H1 (cell line): ENCODE measurements at regions not wholly inside any gene's neighbourhood (a gene's known extent, or its start where the extent isn't known, plus 50 kb on each side); places are given as distances from the start of the nearest gene placed in this dataset.

ENCODE experiments used
- CTCF ChIA-PET: fragments of 300-600 bp; sonication (Branson Sonifier 250); formaldehyde crosslinking; loops from one replicate; lab custom pipeline; 2021; ENCODE audit not compliant: partially characterized antibody; lab: Charles Lee
- POLR2A ChIA-PET: fragments of 300-600 bp; sonication (Branson Sonifier 250); formaldehyde crosslinking; loops from one replicate; lab custom pipeline; 2021; ENCODE audit warnings: inconsistent platforms; ENCODE audit not compliant: partially characterized antibody; lab: Charles Lee
- DNase-seq, 2 experiments: peaks; one replicate each; pipeline versions ENCODE4 v3.0.0 to v3.0.0-alpha.2; 2010 to 2022; ENCODE audit warnings: low spot score in 2 of 2, low read depth in 1 of 2, mixed read lengths in 1 of 2
- FAIRE-seq: peaks from 2 replicates; lab custom pipeline; 2011; peaks lifted over from hg19 to GRCh38; lab: Jason Lieb, UNC
- H2AFZ ChIP-seq: 2 replicates; pipeline ENCODE4 v1.8.1; 2012; ENCODE audit warnings: low read length, inconsistent platforms
- H2AK5ac ChIP-seq: 2 replicates; pipeline ENCODE4 v1.6.1; 2013; ENCODE audit warnings: low read depth, low read length
- H2BK120ac ChIP-seq: replicated peaks from 2 replicates; pipeline ENCODE3; 2013; ENCODE audit warnings: low read depth, low read length, inconsistent platforms
- H2BK12ac ChIP-seq: 2 replicates; pipeline ENCODE4 v1.6.1; 2013; ENCODE audit warnings: low read depth, low read length
- H2BK15ac ChIP-seq: 2 replicates; pipeline ENCODE4 v1.6.1; 2013; ENCODE audit warnings: low read length
- H2BK20ac ChIP-seq: 2 replicates; pipeline ENCODE4 v1.6.1; 2013; ENCODE audit warnings: low read length
- H2BK5ac ChIP-seq: 2 replicates; pipeline ENCODE4 v1.6.1; 2013; ENCODE audit warnings: low read depth, low read length
- H3K14ac ChIP-seq: 2 replicates; pipeline ENCODE4 v1.6.1; 2013; ENCODE audit warnings: inconsistent platforms; ENCODE audit not compliant: insufficient read length
- H3K18ac ChIP-seq: 2 replicates; pipeline ENCODE4 v1.6.1; 2013; ENCODE audit warnings: low read length; ENCODE audit errors: extremely low read depth
- H3K23ac ChIP-seq: 2 replicates; pipeline ENCODE4 v1.6.1; 2013; ENCODE audit warnings: inconsistent platforms; ENCODE audit not compliant: insufficient read length
- H3K23me2 ChIP-seq: 2 replicates; pipeline ENCODE4 v1.6.1; 2013; ENCODE audit warnings: low read depth, low read length
- H3K27ac ChIP-seq: 2 replicates; pipeline ENCODE4 v1.6.1; 2011; ENCODE audit warnings: low read depth, low read length, inconsistent platforms
- H3K27me3 ChIP-seq, 4 experiments: replicated peaks in 1 of 4; 1 replicate in 1 of 4; 2 replicates in 3 of 4; pipeline versions ENCODE4 v1.6.1 to v1.8.1; 2011 to 2013; ENCODE audit warnings: low read length in 3 of 4, mild to moderate bottlenecking in 3 of 4, inconsistent platforms in 2 of 4, mixed read lengths in 2 of 4, moderate library complexity in 1 of 4; ENCODE audit not compliant: control insufficient read depth in 3 of 4, insufficient read depth in 3 of 4; ENCODE audit errors: extremely low read depth in 1 of 4
- H3K36me3 ChIP-seq, 4 experiments: 2 replicates each; pipeline versions ENCODE4 v1.6.1 to v1.8.1; 2011 to 2013; ENCODE audit warnings: mild to moderate bottlenecking in 4 of 4, low read length in 3 of 4, moderate library complexity in 2 of 4, control low read depth in 1 of 4, inconsistent platforms in 1 of 4; ENCODE audit not compliant: insufficient read depth in 4 of 4, control insufficient read depth in 2 of 4
- H3K4ac ChIP-seq: replicated peaks from 2 replicates; pipeline ENCODE3; 2013; ENCODE audit warnings: low read length, low read depth, mixed read lengths, inconsistent platforms; ENCODE audit not compliant: insufficient read length
- H3K4me1 ChIP-seq, 4 experiments: replicated peaks in 1 of 4; 1 replicate in 1 of 4; 2 replicates in 3 of 4; pipeline versions ENCODE4 v1.6.1 to v1.8.1; 2011 to 2013; ENCODE audit warnings: low read length in 3 of 4, inconsistent platforms in 2 of 4, mixed read lengths in 1 of 4; ENCODE audit not compliant: insufficient read depth in 4 of 4, control insufficient read depth in 3 of 4
- H3K4me2 ChIP-seq, 2 experiments: 2 replicates each; pipeline versions ENCODE4 v1.6.1 to v1.8.1; 2011 to 2013; ENCODE audit warnings: low read depth in 2 of 2, low read length in 2 of 2, control low read depth in 1 of 2, inconsistent platforms in 1 of 2, mild to moderate bottlenecking in 1 of 2; ENCODE audit not compliant: insufficient read depth in 1 of 2
- H3K4me3 ChIP-seq, 4 experiments: fragments of 200-600, 300-600 bp in 1 of 4; sonication (generic), shearing (Covaris generic), sonication (Bioruptor Twin) in 1 of 4; 2 replicates each; pipeline versions ENCODE4 v1.5.1 to v1.8.1; 2011 to 2016; ENCODE audit warnings: low read length in 4 of 4, low read depth in 3 of 4, control low read depth in 2 of 4, inconsistent platforms in 2 of 4, mild to moderate bottlenecking in 2 of 4, mixed read lengths in 1 of 4, moderate library complexity in 1 of 4; ENCODE audit not compliant: insufficient read depth in 2 of 4; ENCODE audit errors: extremely low read depth in 1 of 4
- H3K56ac ChIP-seq: replicated peaks from 2 replicates; pipeline ENCODE3; 2013; ENCODE audit warnings: low read depth, mild to moderate bottlenecking, mixed read lengths, low read length, inconsistent platforms; ENCODE audit not compliant: insufficient read length
- H3K79me1 ChIP-seq: 2 replicates; pipeline ENCODE4 v1.6.1; 2013; ENCODE audit warnings: low read depth, low read length, control low read depth
- H3K79me2 ChIP-seq, 2 experiments: 2 replicates each; pipeline versions ENCODE4 v1.6.1 to v1.8.1; 2012 to 2013; ENCODE audit warnings: low read length in 2 of 2, mild to moderate bottlenecking in 2 of 2, inconsistent platforms in 1 of 2; ENCODE audit not compliant: insufficient read depth in 2 of 2, control insufficient read depth in 1 of 2
- H3K9ac ChIP-seq, 4 experiments: replicated peaks in 1 of 4; 1 replicate in 1 of 4; 2 replicates in 3 of 4; pipeline versions ENCODE4 v1.6.1 to v1.8.1; 2011 to 2013; ENCODE audit warnings: low read depth in 3 of 4, low read length in 3 of 4, control low read depth in 2 of 4, mild to moderate bottlenecking in 2 of 4, moderate library complexity in 2 of 4, inconsistent platforms in 1 of 4; ENCODE audit errors: extremely low read depth in 1 of 4
- H3K9me3 ChIP-seq, 2 experiments: 2 replicates each; pipeline versions ENCODE4 v1.6.1 to v1.8.1; 2012 to 2013; ENCODE audit warnings: mild to moderate bottlenecking in 2 of 2, moderate library complexity in 2 of 2, control low read depth in 1 of 2, inconsistent platforms in 1 of 2, low read depth in 1 of 2, low read length in 1 of 2, mixed read lengths in 1 of 2; ENCODE audit not compliant: insufficient read depth in 2 of 2
- H4K20me1 ChIP-seq, 2 experiments: replicated peaks in 1 of 2; 2 replicates each; pipeline versions ENCODE3 to v1.8.1; 2011 to 2013; ENCODE audit warnings: inconsistent platforms in 2 of 2, low read length in 2 of 2, mild to moderate bottlenecking in 1 of 2; ENCODE audit not compliant: insufficient read depth in 2 of 2, control insufficient read depth in 1 of 2
- H4K5ac ChIP-seq: 2 replicates; pipeline ENCODE4 v1.6.1; 2013; ENCODE audit warnings: low read length, low read depth, mixed read lengths, inconsistent platforms; ENCODE audit not compliant: insufficient read length
- H4K8ac ChIP-seq: 2 replicates; pipeline ENCODE4 v1.8.0; 2013; ENCODE audit warnings: mild to moderate bottlenecking, moderate library complexity, low read length, inconsistent platforms; ENCODE audit not compliant: insufficient read depth; ENCODE audit errors: extremely low read depth
- H4K91ac ChIP-seq: replicated peaks from 2 replicates; pipeline ENCODE3; 2013; ENCODE audit warnings: low read length, mixed read lengths, inconsistent platforms; ENCODE audit not compliant: insufficient read length
- BACH1 ChIP-seq: IDR thresholded peaks from 2 replicates; pipeline ENCODE4 v1.6.1; 2012; ENCODE audit warnings: low read length, improper control_type of control experiment
- BRCA1 ChIP-seq: IDR thresholded peaks from 2 replicates; pipeline ENCODE4 v1.6.1; 2012; ENCODE audit warnings: low read depth, low read length, improper control_type of control experiment
- CHD2 ChIP-seq: IDR thresholded peaks from 2 replicates; pipeline ENCODE4 v1.6.1; 2012; ENCODE audit warnings: low read length, improper control_type of control experiment
- CREB1 ChIP-seq: IDR thresholded peaks from 2 replicates; pipeline ENCODE4 v1.6.1; 2012; ENCODE audit warnings: inconsistent platforms
- HDAC6 ChIP-seq: IDR thresholded peaks from one replicate; pipeline ENCODE4 v1.7.1; 2012; ENCODE audit warnings: low read depth, mild to moderate bottlenecking, inconsistent platforms, low read length, moderate library complexity
- JUND ChIP-seq: IDR thresholded peaks from 2 replicates; pipeline ENCODE4 v1.6.1; 2011; ENCODE audit warnings: mild to moderate bottlenecking, improper control_type of control experiment, low read length
- MAFK ChIP-seq: IDR thresholded peaks from 2 replicates; pipeline ENCODE4 v1.6.1; 2012; ENCODE audit warnings: low read depth, mild to moderate bottlenecking, improper control_type of control experiment, low read length
- NANOG ChIP-seq: IDR thresholded peaks from 2 replicates; pipeline ENCODE4 v1.6.1; 2011; ENCODE audit warnings: low read length, low read depth, mild to moderate bottlenecking, inconsistent platforms; ENCODE audit not compliant: insufficient read depth, poor library complexity, severe bottlenecking
- POLR2A ChIP-seq, 2 experiments: IDR thresholded peaks; 1 replicate in 1 of 2; 2 replicates in 1 of 2; pipeline ENCODE4 v1.6.1; 2011; ENCODE audit warnings: low read depth in 2 of 2, low read length in 2 of 2, mild to moderate bottlenecking in 2 of 2; ENCODE audit errors: control extremely low read depth in 1 of 2
- RXRA ChIP-seq: IDR thresholded peaks from 2 replicates; pipeline ENCODE4 v1.6.1; 2011; ENCODE audit warnings: low read depth, mild to moderate bottlenecking, low read length, moderate library complexity; ENCODE audit not compliant: insufficient read depth
- SAP30 ChIP-seq: fragments of 300-600 bp; sonication (generic); IDR thresholded peaks from 2 replicates; pipeline ENCODE4 v1.7.1; 2012; ENCODE audit warnings: low read length, moderate library complexity, mild to moderate bottlenecking, inconsistent platforms; ENCODE audit not compliant: insufficient read depth, insufficient replicate concordance
- SIN3A ChIP-seq, 2 experiments: IDR thresholded peaks in 1 of 2; conservative IDR thresholded peaks in 1 of 2; 2 replicates each; pipeline ENCODE4 v1.6.1; 2011 to 2012; ENCODE audit warnings: low read length in 2 of 2, improper control_type of control experiment in 1 of 2, low read depth in 1 of 2, mild to moderate bottlenecking in 1 of 2
- SIRT6 ChIP-seq: IDR thresholded peaks from one replicate; pipeline ENCODE4 v1.7.1; 2012; ENCODE audit warnings: low read length, inconsistent platforms
- SP4 ChIP-seq: IDR thresholded peaks from 2 replicates; pipeline ENCODE4 v1.6.1; 2012; ENCODE audit warnings: low read length, inconsistent platforms
- TBP ChIP-seq: IDR thresholded peaks from 2 replicates; pipeline ENCODE4 v1.6.1; 2011; ENCODE audit warnings: low read depth, low read length, improper control_type of control experiment
- YY1 ChIP-seq: IDR thresholded peaks from 2 replicates; pipeline ENCODE4 v1.6.1; 2011; ENCODE audit warnings: low read depth, mild to moderate bottlenecking, low read length
- WGBS, 2 experiments: shearing (Covaris generic) in 1 of 2; methylation state at CpG; one replicate each; pipeline versions ENCODE4 v1.1.6 to v1.1.7; 2013 to 2015; ENCODE audit warnings: low lambda C conversion rate in 2 of 2, mixed read lengths in 2 of 2, inconsistent platforms in 1 of 2, low coverage in 1 of 2, missing lambda C conversion rate in 1 of 2; ENCODE audit not compliant: insufficient replicate concordance in 2 of 2, insufficient coverage in 1 of 2, insufficient read length in 1 of 2; ENCODE audit errors: extremely low coverage in 1 of 2, missing lambda C conversion rate in 1 of 2; 5-methylcytosine and 5-hydroxymethylcytosine counted together

DNA sequence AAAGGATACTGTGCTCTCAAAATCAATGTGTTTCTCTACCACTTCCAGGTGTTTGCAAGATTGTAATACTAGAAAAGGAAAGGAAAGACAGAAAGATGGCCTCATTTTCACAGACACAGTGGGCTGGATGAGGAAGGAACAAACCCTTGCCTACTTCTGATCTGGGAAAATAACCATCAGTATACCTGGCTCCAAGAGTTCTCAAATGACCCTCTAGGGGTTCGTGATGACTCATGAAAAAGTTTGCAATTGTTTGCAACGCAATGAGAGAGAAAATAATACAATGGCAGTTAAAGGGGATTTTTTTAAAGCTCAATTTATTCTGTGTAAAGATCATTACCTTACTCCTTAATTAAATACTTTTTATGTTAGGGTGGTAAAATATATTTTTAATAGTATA lies 197.6 kb upstream of the INHBA start:
- peak overlapping the region; percentile 69; the same call in 1 of the 2 replicates for H2AFZ ChIP-seq
- no peak overlapping the region for H4K8ac ChIP-seq
- CTCF ChIA-PET = interaction anchor here (1.0 to 1.3 kb wide), 2 partner anchors 40 to 190 kb away, joined by 3 read pairs; no protein-coding TSS in a partner anchor
- H4K20me1 ChIP-seq = no peaks in the 10 kb centered on the region
- no peak overlapping the region for H3K23ac ChIP-seq
- no peak overlapping the region for H2BK5ac ChIP-seq
- no peak overlapping the region for H3K4ac ChIP-seq
- no peak overlapping the region for H4K91ac ChIP-seq
- no peaks in the 10 kb centered on the region for H3K27me3 ChIP-seq
- H3K14ac ChIP-seq = no peak overlapping the region
- no peak overlapping the region for H3K4me2 ChIP-seq
- WGBS, 2 experiments = 34% methylated on average over 2 of the region's 2 CpGs; no CpG with 5 or more reads in 1 of the 2 experiments
- peaks cover 4 to 5% of the 10 kb centered on the region in 2 experiments; a peak in 3 of 4 replicates for H3K9me3 ChIP-seq
- DNase-seq (no peak), FAIRE-seq (no peak)
- H2BK120ac ChIP-seq = no peak overlapping the region
- POLR2A ChIA-PET = interaction anchor here (1.6 kb wide), 1 partner anchor 8 kb away, joined by 4 read pairs; no protein-coding TSS in a partner anchor
- H3K23me2 ChIP-seq = no peaks in the 10 kb centered on the region
- H3K56ac ChIP-seq = no peak overlapping the region
- H3K79me1 ChIP-seq = no peaks in the 10 kb centered on the region
- H2BK12ac ChIP-seq = no peak overlapping the region
- no peak overlapping the region for H2BK20ac ChIP-seq
- H3K36me3 ChIP-seq = no peaks in the 10 kb centered on the region; a peak in 1 of 8 replicates
- no peak overlapping the region for H4K5ac ChIP-seq
- H3K4me3 ChIP-seq = no peak overlapping the region
- H2BK15ac ChIP-seq = no peak overlapping the region
- H3K18ac ChIP-seq = no peak overlapping the region
- H3K79me2 ChIP-seq = no peaks in the 10 kb centered on the region
- no peak overlapping the region for H3K9ac ChIP-seq
- no peaks in the 10 kb centered on the region for H3K4me1 ChIP-seq
- no peak overlapping the region for H2AK5ac ChIP-seq
- no peak overlapping the region for H3K27ac ChIP-seq
- TF ChIP-seq SIN3A (conservative IDR thresholded peaks at IDR 0.05 in 1 of 2, IDR thresholded peaks at IDR 0.05 in 1 of 2; ENCODE audit: low read depth in 1 of 2, low read length in 2 of 2) (no peak), MAFK (peak; percentile 64), CREB1 (no peak), SAP30 (no peak), JUND (peak; percentile 65; the same call in 1 of the 2 replicates), NANOG (no peak), HDAC6 (no peak), BACH1 (peak; percentile 63), SIRT6 (no peak), TBP (no peak), BRCA1 (no peak), SP4 (no peak), YY1 (no peak), CHD2 (no peak), POLR2A (IDR thresholded peaks at IDR 0.05; ENCODE audit: control extremely low read depth in 1 of 2, low read depth in 2 of 2, low read length in 2 of 2) (no peak), RXRA (no peak)
